ENCODE measurements at regions not wholly inside any gene's neighbourhood (a gene's known extent, or its start where the extent isn't known, plus 50 kb on each side); places are given as distances from the start of the nearest gene placed in this dataset.
"Not testable (repeated sequence)": the region's sequence is repeated elsewhere in the genome, so short reads cannot be mapped to it uniquely, and the experiment has no call there.

DNA sequence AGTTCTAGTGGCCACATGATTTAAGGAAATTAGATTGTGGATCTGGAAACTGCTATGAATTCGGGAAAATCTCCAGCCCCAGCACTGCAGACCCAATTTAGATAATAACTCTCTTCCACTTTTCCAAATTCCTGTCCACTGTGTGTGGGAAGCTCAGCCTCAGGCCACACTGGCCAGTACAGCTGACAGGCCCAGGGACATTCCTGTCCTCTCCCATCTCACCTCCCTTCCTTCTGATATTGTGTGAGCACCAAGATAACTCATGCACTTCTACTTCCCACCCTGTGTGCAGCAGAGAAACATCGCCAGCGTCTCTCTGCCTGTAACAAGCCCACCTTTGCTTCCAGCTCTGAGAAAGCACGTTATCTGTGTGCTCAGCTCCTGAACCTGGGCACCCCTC is 145.1 kb upstream of the RREB1 start:
- CTCF ChIA-PET, result interaction anchor here (0.6 kb wide), 1 partner anchor 156 kb away, joined by 5 read pairs; no protein-coding TSS in a partner anchor
- Histone ChIP-seq H3K4me3 (replicated peaks in 1 of 3; ENCODE audit: insufficient read depth in 1 of 3, low read depth in 1 of 3, low read length in 3 of 3) (no peak overlapping the region), H3K9me3 (replicated peaks; ENCODE audit: control insufficient read depth, insufficient read depth, low read length) (no peaks in the 10 kb centered on the region), H3K27ac (ENCODE audit: insufficient read depth, low read depth, low read length) (no peak overlapping the region), H3K27me3 (ENCODE audit: control insufficient read depth in 2 of 2, insufficient read depth in 2 of 2, low read length in 2 of 2) (no peaks in the 10 kb centered on the region), H3K9ac (replicated peaks; ENCODE audit: extremely low read depth, insufficient read depth, low read length) (no peak overlapping the region), H2AFZ (ENCODE audit: low read depth, low read length) (no peak overlapping the region), H3K4me2 (ENCODE audit: insufficient read depth, low read length) (no peak overlapping the region), H3K36me3 (ENCODE audit: control insufficient read depth in 2 of 2, extremely low read depth in 1 of 2, insufficient read depth in 2 of 2, low read length in 2 of 2) (no peaks in the 10 kb centered on the region), H3K9me1 (replicated peaks; ENCODE audit: control insufficient read depth, extremely low read depth, insufficient read depth, low read length) (no peaks in the 10 kb centered on the region), H3K4me1 (ENCODE audit: control insufficient read depth, extremely low read depth, insufficient read depth, low read length) (no peaks in the 10 kb centered on the region), H4K20me1 (replicated peaks; ENCODE audit: control insufficient read depth, extremely low read depth, insufficient read depth, low read length) (no peaks in the 10 kb centered on the region), H3K79me2 (ENCODE audit: control insufficient read depth, insufficient read depth, low read length) (no peaks in the 10 kb centered on the region)
- intact Hi-C loops (cut with micrococcal nuclease) (no loop called here), dilution Hi-C loops (cut with MboI; ENCODE audit: extremely low pct_ligation_motif_present, low sequenced_read_pairs) (no loop called here)
- no peak for FAIRE-seq
- DNase-seq (ENCODE audit: low read depth, low spot score), result no peak
- no peak for TF ChIP-seq POLR2AphosphoS5 (IDR thresholded peaks at IDR 0.05; ENCODE audit: insufficient read depth, low read depth, low read length)
- TF ChIP-seq JUN (IDR thresholded peaks at IDR 0.05; ENCODE audit: borderline replicate concordance, insufficient read depth, insufficient read length, low read depth), result no peak
- TF ChIP-seq, protein P1, sequence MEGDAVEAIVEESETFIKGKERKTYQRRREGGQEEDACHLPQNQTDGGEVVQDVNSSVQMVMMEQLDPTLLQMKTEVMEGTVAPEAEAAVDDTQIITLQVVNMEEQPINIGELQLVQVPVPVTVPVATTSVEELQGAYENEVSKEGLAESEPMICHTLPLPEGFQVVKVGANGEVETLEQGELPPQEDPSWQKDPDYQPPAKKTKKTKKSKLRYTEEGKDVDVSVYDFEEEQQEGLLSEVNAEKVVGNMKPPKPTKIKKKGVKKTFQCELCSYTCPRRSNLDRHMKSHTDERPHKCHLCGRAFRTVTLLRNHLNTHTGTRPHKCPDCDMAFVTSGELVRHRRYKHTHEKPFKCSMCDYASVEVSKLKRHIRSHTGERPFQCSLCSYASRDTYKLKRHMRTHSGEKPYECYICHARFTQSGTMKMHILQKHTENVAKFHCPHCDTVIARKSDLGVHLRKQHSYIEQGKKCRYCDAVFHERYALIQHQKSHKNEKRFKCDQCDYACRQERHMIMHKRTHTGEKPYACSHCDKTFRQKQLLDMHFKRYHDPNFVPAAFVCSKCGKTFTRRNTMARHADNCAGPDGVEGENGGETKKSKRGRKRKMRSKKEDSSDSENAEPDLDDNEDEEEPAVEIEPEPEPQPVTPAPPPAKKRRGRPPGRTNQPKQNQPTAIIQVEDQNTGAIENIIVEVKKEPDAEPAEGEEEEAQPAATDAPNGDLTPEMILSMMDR (IDR thresholded peaks at IDR 0.05; ENCODE audit: extremely low read depth in 1 of 2, insufficient read depth in 1 of 2, low read depth in 1 of 2, low read length in 2 of 2), result no peak
- TF ChIP-seq FOS (IDR thresholded peaks at IDR 0.05; ENCODE audit: borderline replicate concordance, insufficient read depth, low read length), result no peak
- POLR2A ChIA-PET, result no interaction called here
- BruUV-seq (replicated peaks), result no TSS peak

DNA sequence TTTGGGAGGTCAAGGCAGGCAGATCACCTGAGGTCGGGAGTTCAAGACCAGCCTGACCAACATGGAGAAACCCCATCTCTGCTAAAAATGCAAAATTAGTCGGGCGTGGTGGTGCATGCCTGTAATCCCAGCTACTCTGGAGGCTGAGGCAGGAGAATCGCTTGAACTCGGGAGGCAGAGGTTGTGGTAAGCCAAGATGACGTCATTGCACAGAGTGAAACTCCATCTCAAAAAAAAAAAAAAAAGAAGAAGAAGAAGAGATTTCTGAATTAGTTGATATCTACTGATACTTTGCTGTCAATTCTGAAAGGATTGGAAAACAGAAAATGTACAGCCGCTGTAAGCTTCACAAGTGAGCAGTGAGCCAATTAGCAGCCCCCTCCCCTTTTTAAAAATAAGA is 144.4 kb upstream of the RREB1 start:
- H3K9me3 ChIP-seq (replicated peaks; ENCODE audit: control insufficient read depth, insufficient read depth, low read length); H3K27ac ChIP-seq (ENCODE audit: insufficient read depth, low read depth, low read length); H3K79me2 ChIP-seq (ENCODE audit: control insufficient read depth, insufficient read depth, low read length); H3K36me3 ChIP-seq (ENCODE audit: control insufficient read depth in 2 of 2, extremely low read depth in 1 of 2, insufficient read depth in 2 of 2, low read length in 2 of 2); intact Hi-C loops (cut with micrococcal nuclease); DNase-seq (ENCODE audit: low read depth, low spot score); H2AFZ ChIP-seq (ENCODE audit: low read depth, low read length); H4K20me1 ChIP-seq (replicated peaks; ENCODE audit: control insufficient read depth, extremely low read depth, insufficient read depth, low read length); H3K9me1 ChIP-seq (replicated peaks; ENCODE audit: control insufficient read depth, extremely low read depth, insufficient read depth, low read length); H3K4me2 ChIP-seq (ENCODE audit: insufficient read depth, low read length); dilution Hi-C loops (cut with MboI; ENCODE audit: extremely low pct_ligation_motif_present, low sequenced_read_pairs); H3K9ac ChIP-seq (replicated peaks; ENCODE audit: extremely low read depth, insufficient read depth, low read length); H3K4me3 ChIP-seq (replicated peaks in 1 of 3; ENCODE audit: insufficient read depth in 1 of 3, low read depth in 1 of 3, low read length in 3 of 3); BruUV-seq (replicated peaks); H3K4me1 ChIP-seq (ENCODE audit: control insufficient read depth, extremely low read depth, insufficient read depth, low read length); H3K27me3 ChIP-seq (ENCODE audit: control insufficient read depth in 2 of 2, insufficient read depth in 2 of 2, low read length in 2 of 2); FAIRE-seq: not testable (repeated sequence)
- ChIA-PET CTCF (interaction anchor here (0.7 to 1.6 kb wide), 3 partner anchors 11 to 123 kb away, joined by 3 read pairs; no protein-coding TSS in a partner anchor), POLR2A (interaction anchor here (0.7 kb wide), 1 partner anchor 9 kb away, joined by 3 read pairs; no protein-coding TSS in a partner anchor)
